GM12878 (cell line): ENCODE measurements at regions not wholly inside any gene's neighbourhood (a gene's known extent, or its start where the extent isn't known, plus 50 kb on each side); places are given as distances from the start of the nearest gene placed in this dataset.

ENCODE experiments used
- ATAC-seq: fragments of 200-7000 bp; cut with Tn5 transposase; 3 replicates; pipeline ENCODE4 v1.9.1; 2020; ENCODE audit warnings: mild to moderate bottlenecking, moderate library complexity
- BruUV-seq: library from RNA; stranded (reverse); fragments of 400-500 nt; replicated peaks from 2 replicates; lab custom pipeline; 2021; lab: Mats Ljungman, UMichigan
- CTCF ChIA-PET: fragments of 300-600 bp; sonication (Branson Sonifier 250); formaldehyde crosslinking; extraction: SDS; loops from one replicate; lab custom pipeline; 2021; ENCODE audit warnings: inconsistent platforms; lab: Yijun Ruan, JAX
- POLR2A ChIA-PET: fragments of 350-600 bp; formaldehyde crosslinking; extraction: SDS; loops from one replicate; lab custom pipeline; 2021; ENCODE audit warnings: inconsistent platforms; lab: Charles Lee
- RAD21 ChIA-PET: fragments of 300-600 bp; sonication (Branson Sonifier 250); formaldehyde crosslinking; loops from one replicate; lab custom pipeline; 2023; ENCODE audit warnings: antibody characterized with exemption; ENCODE audit not compliant: unreplicated experiment; lab: Charles Lee
- SMC1A ChIA-PET: fragments of 300-600 bp; sonication (Branson Sonifier 250); formaldehyde crosslinking; loops from one replicate; lab custom pipeline; 2023; ENCODE audit not compliant: unreplicated experiment, uncharacterized antibody; lab: Charles Lee
- DNase-seq: peaks from one replicate; pipeline ENCODE4 v3.0.0-alpha.2; 2011; ENCODE audit warnings: low read depth, low spot score
- FAIRE-seq: peaks from 3 replicates; lab custom pipeline; 2011; peaks lifted over from hg19 to GRCh38; lab: Jason Lieb, UNC
- H2AFZ ChIP-seq: 2 replicates; pipeline ENCODE4 v1.6.0; 2011; ENCODE audit warnings: low read depth, low read length, control low read depth; ENCODE audit not compliant: control insufficient read depth
- H3K27ac ChIP-seq: 2 replicates; pipeline ENCODE4 v1.5.1; 2011; ENCODE audit warnings: control low read depth; ENCODE audit not compliant: control insufficient read depth, insufficient read depth
- H3K27me3 ChIP-seq, 2 experiments: replicated peaks in 1 of 2; 2 replicates each; pipeline versions ENCODE4 v1.6.0 to v1.6.1; 2011; ENCODE audit warnings: low read length in 1 of 2; ENCODE audit not compliant: control insufficient read depth in 2 of 2, insufficient read depth in 2 of 2
- H3K36me3 ChIP-seq, 2 experiments: 2 replicates each; pipeline ENCODE4 v1.5.1; 2011; ENCODE audit warnings: low read length in 1 of 2; ENCODE audit not compliant: control insufficient read depth in 2 of 2, insufficient read depth in 2 of 2
- H3K4me1 ChIP-seq: 2 replicates; pipeline ENCODE4 v1.6.1; 2011; ENCODE audit warnings: mild to moderate bottlenecking, low read length, moderate library complexity, mixed read lengths; ENCODE audit not compliant: control insufficient read depth, insufficient read depth
- H3K4me2 ChIP-seq: 2 replicates; pipeline ENCODE4 v1.6.0; 2011; ENCODE audit warnings: control low read depth; ENCODE audit not compliant: control insufficient read depth, insufficient read depth
- H3K4me3 ChIP-seq: fragments of 200-600 bp; sonication (generic); 2 replicates; pipeline ENCODE4 v1.5.1; 2016
- H3K79me2 ChIP-seq: 2 replicates; pipeline ENCODE4 v1.6.0; 2011; ENCODE audit warnings: low read length; ENCODE audit not compliant: control insufficient read depth, insufficient read depth
- H3K9ac ChIP-seq: 2 replicates; pipeline ENCODE4 v1.8.0; 2011; ENCODE audit warnings: low read length, control low read depth, mixed read lengths; ENCODE audit not compliant: control insufficient read depth, insufficient read depth
- H3K9me3 ChIP-seq: replicated peaks from 3 replicates; pipeline ENCODE4 v1.5.1; 2011; ENCODE audit warnings: mild to moderate bottlenecking, low read length; ENCODE audit not compliant: control insufficient read depth, insufficient read depth
- H4K20me1 ChIP-seq: 2 replicates; pipeline ENCODE4 v1.6.0; 2011; ENCODE audit not compliant: control insufficient read depth, insufficient read depth
- HDAC6 ChIP-seq: fragments of 200-600 bp; sonication (generic); IDR thresholded peaks from one replicate; pipeline ENCODE4 v1.8.0; 2017; ENCODE audit warnings: antibody characterized with exemption; ENCODE audit not compliant: unreplicated experiment
- JUNB ChIP-seq: IDR thresholded peaks from 2 replicates; pipeline ENCODE4 v1.6.1; 2016; ENCODE audit warnings: antibody characterized with exemption, mild to moderate bottlenecking
- NKRF ChIP-seq: fragments of 450-650 bp; conservative IDR thresholded peaks from 2 replicates; pipeline ENCODE4 v1.6.1; 2017; ENCODE audit warnings: mild to moderate bottlenecking, moderate library complexity
- NRF1 ChIP-seq: conservative IDR thresholded peaks from 2 replicates; pipeline ENCODE4 v1.6.1; 2011; ENCODE audit warnings: mild to moderate bottlenecking, low read depth, low read length, improper control_type of control experiment
- RFX5 ChIP-seq: IDR thresholded peaks from 2 replicates; pipeline ENCODE4 v1.6.1; 2011; ENCODE audit warnings: low read depth, low read length, improper control_type of control experiment
- USF1 ChIP-seq: IDR thresholded peaks from 2 replicates; pipeline ENCODE4 v1.6.1; 2011; ENCODE audit warnings: borderline replicate concordance, low read depth, mild to moderate bottlenecking, moderate library complexity, mixed read lengths, low read length; ENCODE audit not compliant: insufficient read depth; ENCODE audit errors: extremely low read length
- ZBTB33 ChIP-seq: fragments of 450-650 bp; IDR thresholded peaks from 2 replicates; pipeline ENCODE4 v1.6.1; 2017; ENCODE audit warnings: mild to moderate bottlenecking
- WGBS: methylation state at CpG from one replicate; pipeline ENCODE4 v1.1.6; 2016; ENCODE audit warnings: low lambda C conversion rate; ENCODE audit not compliant: insufficient replicate concordance, insufficient coverage; ENCODE audit errors: missing lambda C conversion rate; 5-methylcytosine and 5-hydroxymethylcytosine counted together
- in situ Hi-C: fragments of 300-500 bp; cut with MboI; formaldehyde crosslinking; loops from 9 replicates; pipeline ENCODE4 v1.14.3; 2018; ENCODE audit warnings: mixed read lengths
- intact Hi-C: fragments of 100-400 bp; cut with micrococcal nuclease; formaldehyde crosslinking; loops from one replicate; pipeline ENCODE4 v1.14.2; 2022; ENCODE audit not compliant: unreplicated experiment

- H3K4me3 ChIP-seq = no peak overlapping the region
- RAD21 ChIA-PET = no interaction called here
- H3K9me3 ChIP-seq = no peaks in the 10 kb centered on the region
- H2AFZ ChIP-seq = no peak overlapping the region
- H3K4me2 ChIP-seq = no peak overlapping the region
- ATAC-seq = no peak
- CTCF ChIA-PET = no interaction called here
- WGBS = 66% methylated on average over 8 of the region's 8 CpGs
- H3K4me1 ChIP-seq = no peaks in the 10 kb centered on the region
- H3K27ac ChIP-seq = no peak overlapping the region
- H3K36me3 ChIP-seq = no peaks in the 10 kb centered on the region
- no peak overlapping the region for H3K9ac ChIP-seq
- no peak for FAIRE-seq
- BruUV-seq = no TSS peak
- H4K20me1 ChIP-seq = no peaks in the 10 kb centered on the region
- SMC1A ChIA-PET = interaction anchor here (0.6 to 3.8 kb wide), 4 partner anchors 21 to 266 kb away, joined by 3 to 10 read pairs (median 3); no protein-coding TSS in a partner anchor
- no peaks in the 10 kb centered on the region for H3K27me3 ChIP-seq
- intact Hi-C loops (no loop called here), in situ Hi-C loops (no loop called here)
- no peak for DNase-seq
- POLR2A ChIA-PET = no interaction called here
- TF ChIP-seq RFX5 = no peak
- TF ChIP-seq USF1 = no peak
- TF ChIP-seq NKRF = no peak
- TF ChIP-seq HDAC6 = no peak
- TF ChIP-seq NRF1 = no peak
- no peak for TF ChIP-seq ZBTB33
- no peak for TF ChIP-seq JUNB
- no peaks in the 10 kb centered on the region for H3K79me2 ChIP-seq
These were observed 363.8 kb upstream of the HNRNPA3 start for GRCh38 chr2:176848844-176849243.
